ENCODE measurements at regions not wholly inside any gene's neighbourhood (a gene's known extent, or its start where the extent isn't known, plus 50 kb on each side); places are given as distances from the start of the nearest gene placed in this dataset.

DNA sequence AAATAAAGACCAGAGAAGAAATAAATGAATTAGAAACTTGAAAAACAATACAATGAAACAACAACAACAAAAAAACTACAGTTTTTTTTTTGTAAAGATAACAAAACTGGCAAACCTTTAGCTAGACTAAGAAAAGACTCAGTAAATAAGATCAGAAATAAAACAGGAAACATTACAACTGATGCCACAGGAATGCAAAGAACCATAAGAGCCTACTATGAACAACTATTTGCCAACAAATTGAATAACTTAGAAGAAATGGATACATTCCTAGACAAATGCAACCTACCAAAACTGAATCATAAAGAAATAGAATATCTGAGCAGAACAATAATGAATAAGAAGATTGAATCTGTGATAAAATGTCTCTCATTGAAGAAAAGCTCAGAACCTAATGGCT lies 742.0 kb downstream of the ADGRL2 start:
- CTCF ChIA-PET = no interaction called here
- no peak for DNase-seq (ENCODE audit: low spot score)
- POLR2A ChIA-PET (ENCODE audit: low non-redundant PET) = no interaction called here
- TF ChIP-seq EZH2 (IDR thresholded peaks at IDR 0.05; ENCODE audit: borderline replicate concordance, low read depth, low read length, poor library complexity, severe bottlenecking) = no peak
- no peaks in the 10 kb centered on the region for H3K4me1 ChIP-seq (ENCODE audit: insufficient read depth, low read length, poor library complexity, severe bottlenecking)
- H3K4me3 ChIP-seq (ENCODE audit: low read depth, low read length, poor library complexity, severe bottlenecking) = no peak overlapping the region
- BruUV-seq (replicated peaks) = no TSS peak
- no peaks in the 10 kb centered on the region for H3K36me3 ChIP-seq (ENCODE audit: insufficient read depth, low read length, poor library complexity, severe bottlenecking)
- H3K27me3 ChIP-seq (replicated peaks; ENCODE audit: insufficient read depth, low read depth, low read length, poor library complexity) = no peaks in the 10 kb centered on the region
- intact Hi-C loops (cut with micrococcal nuclease; ENCODE audit: unreplicated experiment) = no loop called here
- H3K27ac ChIP-seq (ENCODE audit: low read depth, low read length, poor library complexity, severe bottlenecking) = no peak overlapping the region
- no peaks in the 10 kb centered on the region for H3K9me3 ChIP-seq (ENCODE audit: low read depth, low read length, poor library complexity, severe bottlenecking)

DNA sequence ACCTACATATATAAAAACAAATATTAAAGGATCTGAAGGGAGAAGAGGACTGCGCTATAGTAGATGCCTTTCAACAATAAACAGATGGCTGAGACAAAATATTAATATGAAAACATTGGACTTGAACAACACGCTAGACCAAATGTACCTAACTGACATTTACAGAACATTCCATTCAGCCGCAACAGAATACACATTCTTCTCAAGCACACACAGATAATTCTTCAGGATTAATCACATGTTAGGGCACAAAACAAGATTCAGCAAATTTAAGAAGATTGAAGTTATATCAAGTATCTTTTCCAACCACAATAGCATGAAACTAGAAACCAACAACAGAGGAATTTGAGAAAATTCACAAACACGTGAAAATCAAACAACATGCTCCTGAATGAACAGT lies 741.4 kb downstream of the ADGRL2 start:
- no peaks in the 10 kb centered on the region for H3K4me1 ChIP-seq (ENCODE audit: insufficient read depth, low read length, poor library complexity, severe bottlenecking)
- CTCF ChIA-PET = no interaction called here
- BruUV-seq (replicated peaks) = no TSS peak
- H3K4me3 ChIP-seq (ENCODE audit: low read depth, low read length, poor library complexity, severe bottlenecking) = no peak overlapping the region
- no peaks in the 10 kb centered on the region for H3K36me3 ChIP-seq (ENCODE audit: insufficient read depth, low read length, poor library complexity, severe bottlenecking)
- no peak for TF ChIP-seq EZH2 (IDR thresholded peaks at IDR 0.05; ENCODE audit: borderline replicate concordance, low read depth, low read length, poor library complexity, severe bottlenecking)
- TF ChIP-seq, protein P1, sequence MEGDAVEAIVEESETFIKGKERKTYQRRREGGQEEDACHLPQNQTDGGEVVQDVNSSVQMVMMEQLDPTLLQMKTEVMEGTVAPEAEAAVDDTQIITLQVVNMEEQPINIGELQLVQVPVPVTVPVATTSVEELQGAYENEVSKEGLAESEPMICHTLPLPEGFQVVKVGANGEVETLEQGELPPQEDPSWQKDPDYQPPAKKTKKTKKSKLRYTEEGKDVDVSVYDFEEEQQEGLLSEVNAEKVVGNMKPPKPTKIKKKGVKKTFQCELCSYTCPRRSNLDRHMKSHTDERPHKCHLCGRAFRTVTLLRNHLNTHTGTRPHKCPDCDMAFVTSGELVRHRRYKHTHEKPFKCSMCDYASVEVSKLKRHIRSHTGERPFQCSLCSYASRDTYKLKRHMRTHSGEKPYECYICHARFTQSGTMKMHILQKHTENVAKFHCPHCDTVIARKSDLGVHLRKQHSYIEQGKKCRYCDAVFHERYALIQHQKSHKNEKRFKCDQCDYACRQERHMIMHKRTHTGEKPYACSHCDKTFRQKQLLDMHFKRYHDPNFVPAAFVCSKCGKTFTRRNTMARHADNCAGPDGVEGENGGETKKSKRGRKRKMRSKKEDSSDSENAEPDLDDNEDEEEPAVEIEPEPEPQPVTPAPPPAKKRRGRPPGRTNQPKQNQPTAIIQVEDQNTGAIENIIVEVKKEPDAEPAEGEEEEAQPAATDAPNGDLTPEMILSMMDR (conservative IDR thresholded peaks at IDR 0.05; ENCODE audit: low read depth, low read length) = no peak
- intact Hi-C loops (cut with micrococcal nuclease; ENCODE audit: unreplicated experiment) = no loop called here
- POLR2A ChIA-PET (ENCODE audit: low non-redundant PET) = no interaction called here
- no peak for DNase-seq (ENCODE audit: low spot score)
- H3K27me3 ChIP-seq (replicated peaks; ENCODE audit: insufficient read depth, low read depth, low read length, poor library complexity) = no peaks in the 10 kb centered on the region
- H3K27ac ChIP-seq (ENCODE audit: low read depth, low read length, poor library complexity, severe bottlenecking) = no peak overlapping the region
- no peaks in the 10 kb centered on the region for H3K9me3 ChIP-seq (ENCODE audit: low read depth, low read length, poor library complexity, severe bottlenecking)

DNA sequence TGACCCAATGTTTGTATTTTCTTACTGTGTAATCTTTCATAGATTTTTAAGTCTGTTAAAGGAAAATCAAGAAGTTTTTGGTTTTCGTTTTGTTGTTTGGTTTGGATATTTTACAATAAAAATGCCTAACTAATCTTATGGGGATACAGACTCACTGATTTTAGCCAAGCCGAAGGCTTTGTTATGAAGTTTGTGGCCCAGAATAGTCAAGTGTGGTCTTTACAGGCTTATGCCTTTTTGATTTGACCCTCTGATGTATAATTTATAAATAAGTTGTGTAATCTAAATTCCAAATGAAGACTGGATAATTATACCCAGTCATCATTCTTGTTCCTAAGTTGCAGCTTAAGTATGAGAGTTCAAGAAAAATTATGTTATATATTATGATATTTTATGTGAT lies 739.3 kb downstream of the ADGRL2 start:
- Histone ChIP-seq H3K4me1 (ENCODE audit: insufficient read depth, low read length, poor library complexity, severe bottlenecking) (no peaks in the 10 kb centered on the region), H3K27ac (ENCODE audit: low read depth, low read length, poor library complexity, severe bottlenecking) (no peak overlapping the region), H3K27me3 (replicated peaks; ENCODE audit: insufficient read depth, low read depth, low read length, poor library complexity) (no peaks in the 10 kb centered on the region), H3K4me3 (ENCODE audit: low read depth, low read length, poor library complexity, severe bottlenecking) (no peak overlapping the region), H3K36me3 (ENCODE audit: insufficient read depth, low read length, poor library complexity, severe bottlenecking) (no peaks in the 10 kb centered on the region), H3K9me3 (ENCODE audit: low read depth, low read length, poor library complexity, severe bottlenecking) (no peaks in the 10 kb centered on the region)
- CTCF ChIA-PET = no interaction called here
- intact Hi-C loops (cut with micrococcal nuclease; ENCODE audit: unreplicated experiment) = no loop called here
- TF ChIP-seq, protein P1 (conservative IDR thresholded peaks at IDR 0.05; ENCODE audit: low read depth, low read length) = no peak
- no peak for TF ChIP-seq EZH2 (IDR thresholded peaks at IDR 0.05; ENCODE audit: borderline replicate concordance, low read depth, low read length, poor library complexity, severe bottlenecking)
- POLR2A ChIA-PET (ENCODE audit: low non-redundant PET) = no interaction called here
- BruUV-seq (replicated peaks) = no TSS peak
- no peak for DNase-seq (ENCODE audit: low spot score)

DNA sequence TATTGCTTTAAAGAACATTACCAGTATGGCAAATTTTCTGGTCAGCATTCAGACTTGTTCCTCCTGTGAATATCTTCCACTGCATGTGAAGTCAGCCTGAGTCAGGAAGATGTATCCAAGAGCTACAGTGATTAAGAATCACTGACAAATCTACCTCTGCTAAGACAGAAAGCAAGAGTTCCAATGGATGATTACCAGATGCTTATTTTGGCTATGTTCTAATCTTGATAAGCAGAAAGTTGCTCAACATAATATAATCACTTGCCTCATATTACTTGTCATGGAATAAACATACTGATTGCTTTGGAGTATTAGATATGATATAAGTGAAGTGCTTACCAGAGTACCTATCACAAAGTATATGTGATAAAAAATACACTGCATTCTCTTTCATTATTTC lies 738.1 kb downstream of the ADGRL2 start:
- POLR2A ChIA-PET (ENCODE audit: low non-redundant PET) = no interaction called here
- TF ChIP-seq EZH2 (IDR thresholded peaks at IDR 0.05; ENCODE audit: borderline replicate concordance, low read depth, low read length, poor library complexity, severe bottlenecking) = no peak
- TF ChIP-seq, protein P1 (conservative IDR thresholded peaks at IDR 0.05; ENCODE audit: low read depth, low read length) = no peak
- Histone ChIP-seq H3K36me3 (ENCODE audit: insufficient read depth, low read length, poor library complexity, severe bottlenecking) (no peaks in the 10 kb centered on the region), H3K27ac (ENCODE audit: low read depth, low read length, poor library complexity, severe bottlenecking) (no peak overlapping the region), H3K9me3 (ENCODE audit: low read depth, low read length, poor library complexity, severe bottlenecking) (no peaks in the 10 kb centered on the region), H3K4me3 (ENCODE audit: low read depth, low read length, poor library complexity, severe bottlenecking) (no peak overlapping the region), H3K4me1 (ENCODE audit: insufficient read depth, low read length, poor library complexity, severe bottlenecking) (no peaks in the 10 kb centered on the region), H3K27me3 (replicated peaks; ENCODE audit: insufficient read depth, low read depth, low read length, poor library complexity) (no peaks in the 10 kb centered on the region)
- CTCF ChIA-PET = no interaction called here
- BruUV-seq (replicated peaks) = no TSS peak
- DNase-seq (ENCODE audit: low spot score) = no peak
- intact Hi-C loops (cut with micrococcal nuclease; ENCODE audit: unreplicated experiment) = no loop called here

Data from A673 (cell line).